ENCODE measurements at regions not wholly inside any gene's neighbourhood (a gene's known extent, or its start where the extent isn't known, plus 50 kb on each side); places are given as distances from the start of the nearest gene placed in this dataset.

- no peak for DNase-seq
Measured at GRCh38 chr1:218582646-218583045, 237.5 kb downstream of the TGFB2 start.

- DNase-seq: no peak
Measured at GRCh38 chr1:218584418-218585155, 239.5 kb downstream of the TGFB2 start.

GRCh38 chr1:218585511-218586184 lies 240.5 kb downstream of the TGFB2 start:
- DNase-seq: no peak

GRCh38 chr1:218587900-218588299 lies 242.8 kb downstream of the TGFB2 start:
- DNase-seq: no peak

- DNase-seq: no peak
Measured at GRCh38 chr1:218588540-218589172, 243.5 kb downstream of the TGFB2 start.

- DNase-seq: no peak
Measured at GRCh38 chr1:218589487-218589886, 244.4 kb downstream of the TGFB2 start.

- no peak for DNase-seq
Measured at GRCh38 chr1:218591966-218592365, 246.8 kb downstream of the TGFB2 start.

GRCh38 chr1:218592688-218593087 lies 247.6 kb downstream of the TGFB2 start:
- no peak for DNase-seq

- no peak for DNase-seq
Measured at GRCh38 chr1:218600968-218601367, 255.8 kb downstream of the TGFB2 start.

GRCh38 chr1:218604217-218604616 lies 259.1 kb downstream of the TGFB2 start:
- no peak for DNase-seq

- DNase-seq: no peak
Measured at GRCh38 chr1:218611916-218612585, 266.9 kb downstream of the TGFB2 start.

GRCh38 chr1:218613105-218613504 lies 268.0 kb downstream of the TGFB2 start:
- DNase-seq: no peak

- no peak for DNase-seq
Measured at GRCh38 chr1:218614031-218614430, 268.9 kb downstream of the TGFB2 start.

- no peak for DNase-seq
Measured at GRCh38 chr1:218616681-218617080, 271.5 kb downstream of the TGFB2 start.

GRCh38 chr1:218617986-218618385 lies 272.9 kb downstream of the TGFB2 start:
- no peak for DNase-seq

- DNase-seq: no peak
Measured at GRCh38 chr1:218620956-218621355, 275.8 kb downstream of the TGFB2 start.

- DNase-seq: no peak
Measured at GRCh38 chr1:218624052-218624451, 278.9 kb downstream of the TGFB2 start.

GRCh38 chr1:218625393-218625792 lies 280.3 kb downstream of the TGFB2 start:
- no peak for DNase-seq

- peak; percentile 8 for DNase-seq
Measured at GRCh38 chr1:218633238-218633988, 288.3 kb downstream of the TGFB2 start.

GRCh38 chr1:218634212-218634611 lies 289.1 kb downstream of the TGFB2 start:
- no peak for DNase-seq

GRCh38 chr1:218636548-218636947 lies 291.4 kb downstream of the TGFB2 start:
- no peak for DNase-seq

GRCh38 chr1:218640173-218640572 lies 295.0 kb downstream of the TGFB2 start:
- DNase-seq: no peak

Measured in renal pelvis (tissue), 1 donor.